Stomach (tissue), 4 donors: ENCODE measurements at regions not wholly inside any gene's neighbourhood (a gene's known extent, or its start where the extent isn't known, plus 50 kb on each side); places are given as distances from the start of the nearest gene placed in this dataset.

Experiments
- POLR2A ChIP-seq, 4 donors: fragments of 450-650 bp; IDR thresholded peaks; one replicate each; pipeline ENCODE4 v1.6.1; 2016; ENCODE audit warnings: antibody characterized with exemption in 4 of 4, control low read depth in 2 of 4, mild to moderate bottlenecking in 1 of 4, moderate library complexity in 1 of 4
- TF ChIP-seq, protein P1 (sequence below), 7 experiments: fragments of 450-650 bp in 4 of 7; fragments of 200-600 bp in 3 of 7; sonication (generic) in 3 of 7; IDR thresholded peaks; one replicate each; pipeline ENCODE4 v1.5.1; 2016 to 2019; ENCODE audit warnings: antibody characterized with exemption in 7 of 7, control low read depth in 2 of 7, mild to moderate bottlenecking in 1 of 7

DNA sequence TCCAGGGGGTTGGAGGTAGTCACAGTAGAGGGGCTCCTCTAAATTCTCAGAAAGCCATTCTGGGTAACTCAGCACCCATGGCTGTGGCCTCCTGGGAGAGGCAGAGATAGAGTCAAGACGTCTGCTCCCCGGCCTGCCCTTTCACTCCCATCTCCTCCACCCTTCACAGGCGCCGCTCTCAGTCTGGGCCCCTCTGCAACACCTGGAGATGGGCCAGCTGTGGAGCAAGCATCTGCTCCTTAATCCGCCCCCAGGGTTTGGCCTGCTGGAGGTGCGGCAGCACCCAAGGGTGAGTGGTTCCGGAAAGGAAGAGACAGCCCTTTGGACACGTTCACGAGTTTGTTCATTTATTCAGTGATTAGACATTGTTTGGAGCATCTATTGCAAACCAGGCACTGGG, 271.3 kb downstream of the BMP7 start:
- TF ChIP-seq, protein P1, sequence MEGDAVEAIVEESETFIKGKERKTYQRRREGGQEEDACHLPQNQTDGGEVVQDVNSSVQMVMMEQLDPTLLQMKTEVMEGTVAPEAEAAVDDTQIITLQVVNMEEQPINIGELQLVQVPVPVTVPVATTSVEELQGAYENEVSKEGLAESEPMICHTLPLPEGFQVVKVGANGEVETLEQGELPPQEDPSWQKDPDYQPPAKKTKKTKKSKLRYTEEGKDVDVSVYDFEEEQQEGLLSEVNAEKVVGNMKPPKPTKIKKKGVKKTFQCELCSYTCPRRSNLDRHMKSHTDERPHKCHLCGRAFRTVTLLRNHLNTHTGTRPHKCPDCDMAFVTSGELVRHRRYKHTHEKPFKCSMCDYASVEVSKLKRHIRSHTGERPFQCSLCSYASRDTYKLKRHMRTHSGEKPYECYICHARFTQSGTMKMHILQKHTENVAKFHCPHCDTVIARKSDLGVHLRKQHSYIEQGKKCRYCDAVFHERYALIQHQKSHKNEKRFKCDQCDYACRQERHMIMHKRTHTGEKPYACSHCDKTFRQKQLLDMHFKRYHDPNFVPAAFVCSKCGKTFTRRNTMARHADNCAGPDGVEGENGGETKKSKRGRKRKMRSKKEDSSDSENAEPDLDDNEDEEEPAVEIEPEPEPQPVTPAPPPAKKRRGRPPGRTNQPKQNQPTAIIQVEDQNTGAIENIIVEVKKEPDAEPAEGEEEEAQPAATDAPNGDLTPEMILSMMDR (IDR thresholded peaks at IDR 0.05): no peak
- no peak for TF ChIP-seq POLR2A (IDR thresholded peaks at IDR 0.05)
